ENCODE measurements at regions not wholly inside any gene's neighbourhood (a gene's known extent, or its start where the extent isn't known, plus 50 kb on each side); places are given as distances from the start of the nearest gene placed in this dataset.
"Not testable (repeated sequence)": the region's sequence is repeated elsewhere in the genome, so short reads cannot be mapped to it uniquely, and the experiment has no call there.

- ATAC-seq (no peak), FAIRE-seq (no peak), DNase-seq (no peak)
- Histone ChIP-seq H3K36me3 (no peaks in the 10 kb centered on the region), H3K4me3 (no peak overlapping the region), H3K9me3 (no peaks in the 10 kb centered on the region), H3K4me1 (no peaks in the 10 kb centered on the region), H3K27me3 (no peaks in the 10 kb centered on the region), H3K27ac (no peak overlapping the region)
- WGBS, 2 donors, result 27 to 28% methylated on average over 1 of the region's 1 CpG
- no peak for TF ChIP-seq CTCF (IDR thresholded peaks at IDR 0.05)
- intact Hi-C loops (cut with DNase I), result no loop called here
Measured at GRCh38 chr5:88034520-88034919, 234.1 kb downstream of the TMEM161B start.

- no peaks in the 10 kb centered on the region for H3K36me3 ChIP-seq
- DNase-seq (no peak), ATAC-seq (no peak), FAIRE-seq (no peak)
- H3K9me3 ChIP-seq, result no peaks in the 10 kb centered on the region
- no peak overlapping the region for H3K27ac ChIP-seq
- intact Hi-C loops (cut with DNase I), result no loop called here
- no peak for TF ChIP-seq CTCF (IDR thresholded peaks at IDR 0.05)
- H3K4me3 ChIP-seq, result no peak overlapping the region
- no peaks in the 10 kb centered on the region for H3K27me3 ChIP-seq
- 22 to 35% methylated on average over 2 of the region's 2 CpGs for WGBS, 2 donors
- H3K4me1 ChIP-seq, result no peaks in the 10 kb centered on the region
Measured at GRCh38 chr5:88033191-88033590, 235.5 kb downstream of the TMEM161B start.

GRCh38 chr5:88029011-88029410 is 239.6 kb downstream of the TMEM161B start:
- Histone ChIP-seq H3K27ac (no peak overlapping the region), H3K4me3 (no peak overlapping the region), H3K4me1 (no peaks in the 10 kb centered on the region), H3K36me3 (no peaks in the 10 kb centered on the region), H3K27me3 (no peaks in the 10 kb centered on the region), H3K9me3 (no peaks in the 10 kb centered on the region)
- 72 to 80% methylated on average over 2 of the region's 2 CpGs for WGBS, 2 donors
- TF ChIP-seq CTCF (IDR thresholded peaks at IDR 0.05), result no peak
- FAIRE-seq (no peak), DNase-seq (no peak), ATAC-seq (no peak)
- intact Hi-C loops (cut with DNase I), result no loop called here

DNA sequence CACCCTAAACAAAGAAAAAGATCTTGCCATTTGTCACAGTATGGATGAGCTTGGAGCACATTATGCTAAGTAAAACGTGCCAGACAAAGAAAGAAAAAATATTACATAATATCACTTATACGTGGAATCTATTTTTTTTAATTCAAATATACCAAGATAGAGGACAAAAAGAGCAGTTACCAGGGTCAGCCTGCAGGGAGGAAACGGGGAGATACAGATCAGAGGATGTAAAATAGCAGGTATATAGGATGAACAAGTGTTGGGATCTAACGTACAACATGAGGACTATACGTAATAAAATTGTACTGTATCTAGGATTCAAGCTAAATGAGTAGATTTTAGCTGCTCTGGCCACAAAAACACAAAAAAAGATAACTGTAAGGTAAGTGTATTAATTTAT is 247.5 kb downstream of the TMEM161B start:
- FAIRE-seq, result no peak

DNA sequence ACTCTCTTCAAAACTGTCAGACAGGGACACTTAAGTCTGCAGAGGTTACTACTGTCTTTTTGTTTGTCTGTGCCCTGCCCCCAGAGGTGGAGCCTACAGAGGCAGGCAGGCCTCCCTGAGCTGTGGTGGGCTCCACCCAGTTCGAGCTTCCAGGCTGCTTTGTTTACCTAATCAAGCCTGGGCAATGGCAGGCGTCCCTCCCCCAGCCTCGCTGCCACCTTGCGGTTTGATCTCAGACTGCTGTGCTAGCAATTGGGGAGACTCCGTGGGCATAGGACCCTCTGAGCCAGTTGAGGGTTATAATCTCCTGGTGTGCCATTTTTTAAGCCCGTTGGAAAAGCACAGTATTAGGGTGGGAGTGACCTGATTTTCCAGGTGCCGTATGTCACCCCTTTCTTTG is 253.7 kb downstream of the TMEM161B start:
- H3K27me3 ChIP-seq; H3K36me3 ChIP-seq; H3K4me3 ChIP-seq; H3K4me1 ChIP-seq; H3K27ac ChIP-seq; intact Hi-C loops (cut with DNase I); FAIRE-seq; ATAC-seq; DNase-seq; H3K9me3 ChIP-seq: not testable (repeated sequence)
- 56 to 59% methylated on average over 7 of the region's 7 CpGs for WGBS, 2 donors

More for the DNA sequence above, 247.5 kb downstream of the TMEM161B start:
- no peaks in the 10 kb centered on the region for H3K27me3 ChIP-seq
- WGBS, 2 donors, result 50 to 57% methylated on average over 5 of the region's 5 CpGs
- intact Hi-C loops (cut with DNase I), result no loop called here
- TF ChIP-seq CTCF (IDR thresholded peaks at IDR 0.05), result no peak
- no peaks in the 10 kb centered on the region for H3K4me1 ChIP-seq
- H3K9me3 ChIP-seq, result no peaks in the 10 kb centered on the region
- no peak overlapping the region for H3K4me3 ChIP-seq
- DNase-seq (no peak), ATAC-seq (no peak)
- H3K27ac ChIP-seq, result no peak overlapping the region
- H3K36me3 ChIP-seq, result no peaks in the 10 kb centered on the region

DNA sequence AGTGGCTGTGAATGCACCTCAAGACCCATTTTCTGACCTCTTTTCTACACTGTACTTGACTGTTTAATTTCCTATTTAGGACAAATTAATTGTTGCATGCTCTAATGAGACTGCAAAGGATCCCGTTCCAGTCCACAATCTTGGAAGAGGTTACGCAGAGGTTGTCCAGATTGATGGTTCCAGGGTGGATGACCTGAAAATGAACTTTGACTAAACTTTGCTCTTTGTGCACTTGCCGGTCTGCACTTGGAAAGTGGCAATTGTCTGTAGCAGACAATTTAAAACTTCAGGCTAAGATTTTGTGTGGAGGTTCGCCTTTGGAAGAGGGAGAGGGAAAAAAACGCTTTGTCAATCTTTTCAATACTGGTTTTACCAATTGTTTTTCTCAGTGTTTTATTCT is 267.8 kb downstream of the TMEM161B start:
- no peak for ATAC-seq
- Histone ChIP-seq H3K9me3 (no peaks in the 10 kb centered on the region), H3K27ac (no peak overlapping the region), H3K4me3 (no peak overlapping the region), H3K27me3 (no peaks in the 10 kb centered on the region), H3K36me3 (no peaks in the 10 kb centered on the region), H3K4me1 (no peaks in the 10 kb centered on the region)
- WGBS, 2 donors, result 25 to 34% methylated on average over 5 of the region's 5 CpGs
- FAIRE-seq, result no peak
- TF ChIP-seq CTCF (IDR thresholded peaks at IDR 0.05), result no peak
- intact Hi-C loops (cut with DNase I), result no loop called here
- no peak for DNase-seq

Data from pancreas (tissue), 10 donors.